ENCODE measurements at regions not wholly inside any gene's neighbourhood (a gene's known extent, or its start where the extent isn't known, plus 50 kb on each side); places are given as distances from the start of the nearest gene placed in this dataset.

DNA sequence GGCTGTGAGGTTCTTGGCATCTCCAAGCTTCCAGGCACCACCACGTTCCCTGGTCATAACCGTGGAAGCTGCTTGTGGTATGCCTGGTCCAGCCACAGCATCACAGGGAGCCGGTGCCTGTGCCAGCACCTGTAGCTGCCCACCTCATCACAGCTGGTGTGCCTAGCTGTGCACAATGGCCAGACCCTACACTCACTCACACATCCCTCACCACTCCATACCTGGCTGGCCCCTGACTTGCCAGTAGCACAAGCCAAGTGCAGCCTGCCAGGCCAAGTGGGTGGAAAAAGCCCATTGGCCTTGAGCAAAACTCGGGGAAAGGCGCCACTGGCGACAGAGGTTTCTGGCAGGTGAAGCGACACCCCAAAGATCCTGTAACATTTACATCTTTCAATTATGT lies 192.3 kb upstream of the MANEA start:
- H2AFZ ChIP-seq (ENCODE audit: low read depth, low read length), result no peak overlapping the region
- H3K4me3 Mint-ChIP-seq (ENCODE audit: unreplicated experiment), result no peak overlapping the region
- H3K9me3 Mint-ChIP-seq (ENCODE audit: unreplicated experiment), result no peaks in the 10 kb centered on the region
- no peaks in the 10 kb centered on the region for H3K79me2 ChIP-seq (ENCODE audit: insufficient read depth, low read length)
- no peak overlapping the region for H3K27ac ChIP-seq (ENCODE audit: low read depth, low read length)
- H3K27ac Mint-ChIP-seq (ENCODE audit: unreplicated experiment), result no peak overlapping the region
- no peaks in the 10 kb centered on the region for H3K27me3 ChIP-seq (ENCODE audit: insufficient read depth, low read length)
- no peak overlapping the region for H3K4me2 ChIP-seq (ENCODE audit: low read length)
- no peak overlapping the region for H3K4me3 ChIP-seq (ENCODE audit: insufficient read depth, low read depth, low read length)
- H3K4me1 ChIP-seq (ENCODE audit: insufficient read depth, low read length), result no peaks in the 10 kb centered on the region
- H3K4me1 Mint-ChIP-seq (ENCODE audit: low read depth, unreplicated experiment), result no peaks in the 10 kb centered on the region
- DNase-seq (ENCODE audit: low read depth) (no peak), FAIRE-seq (no peak)
- H3K36me3 ChIP-seq (ENCODE audit: insufficient read depth, low read length), result no peaks in the 10 kb centered on the region
- H3K9ac ChIP-seq (ENCODE audit: low read length), result no peak overlapping the region
- H3K36me3 Mint-ChIP-seq (ENCODE audit: low read depth, unreplicated experiment), result no peaks in the 10 kb centered on the region
- no peaks in the 10 kb centered on the region for H4K20me1 ChIP-seq (ENCODE audit: insufficient read depth, low read length)
- peaks cover 3% of the 10 kb centered on the region for H3K9me3 ChIP-seq (ENCODE audit: insufficient read depth, low read depth, low read length)
- TF ChIP-seq EZH2 (IDR thresholded peaks at IDR 0.05; ENCODE audit: insufficient read depth, low read length), result no peak
- TF ChIP-seq, protein P1, sequence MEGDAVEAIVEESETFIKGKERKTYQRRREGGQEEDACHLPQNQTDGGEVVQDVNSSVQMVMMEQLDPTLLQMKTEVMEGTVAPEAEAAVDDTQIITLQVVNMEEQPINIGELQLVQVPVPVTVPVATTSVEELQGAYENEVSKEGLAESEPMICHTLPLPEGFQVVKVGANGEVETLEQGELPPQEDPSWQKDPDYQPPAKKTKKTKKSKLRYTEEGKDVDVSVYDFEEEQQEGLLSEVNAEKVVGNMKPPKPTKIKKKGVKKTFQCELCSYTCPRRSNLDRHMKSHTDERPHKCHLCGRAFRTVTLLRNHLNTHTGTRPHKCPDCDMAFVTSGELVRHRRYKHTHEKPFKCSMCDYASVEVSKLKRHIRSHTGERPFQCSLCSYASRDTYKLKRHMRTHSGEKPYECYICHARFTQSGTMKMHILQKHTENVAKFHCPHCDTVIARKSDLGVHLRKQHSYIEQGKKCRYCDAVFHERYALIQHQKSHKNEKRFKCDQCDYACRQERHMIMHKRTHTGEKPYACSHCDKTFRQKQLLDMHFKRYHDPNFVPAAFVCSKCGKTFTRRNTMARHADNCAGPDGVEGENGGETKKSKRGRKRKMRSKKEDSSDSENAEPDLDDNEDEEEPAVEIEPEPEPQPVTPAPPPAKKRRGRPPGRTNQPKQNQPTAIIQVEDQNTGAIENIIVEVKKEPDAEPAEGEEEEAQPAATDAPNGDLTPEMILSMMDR (IDR thresholded peaks at IDR 0.05; ENCODE audit: insufficient read depth, low read depth, low read length), result no peak
- H3K27me3 Mint-ChIP-seq (ENCODE audit: low read depth, unreplicated experiment), result no peaks in the 10 kb centered on the region

- Histone ChIP-seq H3K27me3 (ENCODE audit: insufficient read depth, low read length) (no peaks in the 10 kb centered on the region), H3K27ac (ENCODE audit: low read depth, low read length) (no peak overlapping the region), H3K9ac (ENCODE audit: low read length) (no peak overlapping the region), H3K4me1 (ENCODE audit: insufficient read depth, low read length) (no peaks in the 10 kb centered on the region), H2AFZ (ENCODE audit: low read depth, low read length) (no peak overlapping the region), H3K4me3 (ENCODE audit: insufficient read depth, low read depth, low read length) (no peak overlapping the region), H3K79me2 (ENCODE audit: insufficient read depth, low read length) (no peaks in the 10 kb centered on the region), H3K9me3 (ENCODE audit: insufficient read depth, low read depth, low read length) (peaks cover 3% of the 10 kb centered on the region), H3K4me2 (ENCODE audit: low read length) (no peak overlapping the region), H3K36me3 (ENCODE audit: insufficient read depth, low read length) (no peaks in the 10 kb centered on the region), H4K20me1 (ENCODE audit: insufficient read depth, low read length) (no peaks in the 10 kb centered on the region)
- Mint-ChIP-seq H3K9me3 (ENCODE audit: unreplicated experiment) (no peaks in the 10 kb centered on the region), H3K4me1 (ENCODE audit: low read depth, unreplicated experiment) (no peaks in the 10 kb centered on the region), H3K27me3 (ENCODE audit: low read depth, unreplicated experiment) (no peaks in the 10 kb centered on the region), H3K27ac (ENCODE audit: unreplicated experiment) (no peak overlapping the region), H3K4me3 (ENCODE audit: unreplicated experiment) (no peak overlapping the region), H3K36me3 (ENCODE audit: low read depth, unreplicated experiment) (no peaks in the 10 kb centered on the region)
- FAIRE-seq (no peak), DNase-seq (ENCODE audit: low read depth) (no peak)
- TF ChIP-seq EZH2 (IDR thresholded peaks at IDR 0.05; ENCODE audit: insufficient read depth, low read length), result no peak
- TF ChIP-seq, protein P1 (IDR thresholded peaks at IDR 0.05; ENCODE audit: insufficient read depth, low read depth, low read length), result no peak
These were observed 189.5 kb upstream of the MANEA start for GRCh38 chr6:95387845-95388244.

- H3K27me3 ChIP-seq (ENCODE audit: insufficient read depth, low read length), result no peaks in the 10 kb centered on the region
- no peak overlapping the region for H3K27ac ChIP-seq (ENCODE audit: low read depth, low read length)
- H3K9me3 ChIP-seq (ENCODE audit: insufficient read depth, low read depth, low read length), result no peaks in the 10 kb centered on the region
- no peaks in the 10 kb centered on the region for H3K36me3 ChIP-seq (ENCODE audit: insufficient read depth, low read length)
- no peak overlapping the region for H3K4me2 ChIP-seq (ENCODE audit: low read length)
- Mint-ChIP-seq H3K9me3 (ENCODE audit: unreplicated experiment) (no peaks in the 10 kb centered on the region), H3K36me3 (ENCODE audit: low read depth, unreplicated experiment) (no peaks in the 10 kb centered on the region), H3K27ac (ENCODE audit: unreplicated experiment) (no peak overlapping the region), H3K4me3 (ENCODE audit: unreplicated experiment) (no peak overlapping the region), H3K4me1 (ENCODE audit: low read depth, unreplicated experiment) (no peaks in the 10 kb centered on the region), H3K27me3 (ENCODE audit: low read depth, unreplicated experiment) (no peaks in the 10 kb centered on the region)
- H2AFZ ChIP-seq (ENCODE audit: low read depth, low read length), result no peak overlapping the region
- no peaks in the 10 kb centered on the region for H3K79me2 ChIP-seq (ENCODE audit: insufficient read depth, low read length)
- H3K4me1 ChIP-seq (ENCODE audit: insufficient read depth, low read length), result no peaks in the 10 kb centered on the region
- H4K20me1 ChIP-seq (ENCODE audit: insufficient read depth, low read length), result no peaks in the 10 kb centered on the region
- DNase-seq (ENCODE audit: low read depth) (no peak), FAIRE-seq (no peak)
- TF ChIP-seq EZH2 (IDR thresholded peaks at IDR 0.05; ENCODE audit: insufficient read depth, low read length), result no peak
- TF ChIP-seq, protein P1 (IDR thresholded peaks at IDR 0.05; ENCODE audit: insufficient read depth, low read depth, low read length), result no peak
- H3K9ac ChIP-seq (ENCODE audit: low read length), result no peak overlapping the region
- no peak overlapping the region for H3K4me3 ChIP-seq (ENCODE audit: insufficient read depth, low read depth, low read length)
These were observed 172.6 kb upstream of the MANEA start for GRCh38 chr6:95404777-95405176.

All from astrocyte (in vitro differentiated cells and primary cell).